ENCODE measurements at regions not wholly inside any gene's neighbourhood (a gene's known extent, or its start where the extent isn't known, plus 50 kb on each side); places are given as distances from the start of the nearest gene placed in this dataset.

GRCh38 chr19:30276011-30276882 lies 95.9 kb upstream of the ZNF536 start:
- H3K9me3 ChIP-seq (ENCODE audit: control insufficient read depth in 3 of 3, low read length in 3 of 3) = peaks cover 0 to 3% (median 0%) of the 10 kb centered on the region in 3 donors
- H3K9ac ChIP-seq (ENCODE audit: low read depth in 1 of 3, low read length in 3 of 3) = no peak overlapping the region
- no peak overlapping the region for H3K27ac ChIP-seq (ENCODE audit: low read depth, low read length)
- peaks cover 12 to 34% (median 21%) of the 10 kb centered on the region in 3 donors for H3K27me3 ChIP-seq (ENCODE audit: control insufficient read depth in 3 of 3, insufficient read depth in 3 of 3, low read length in 3 of 3)
- peaks cover 0 to 2% (median 0%) of the 10 kb centered on the region in 3 donors for H3K4me1 ChIP-seq (ENCODE audit: control insufficient read depth in 3 of 3, insufficient read depth in 3 of 3, low read length in 3 of 3)
- no peaks in the 10 kb centered on the region for H3K36me3 ChIP-seq (ENCODE audit: control insufficient read depth in 3 of 3, insufficient read depth in 3 of 3, low read length in 3 of 3)
- no peak overlapping the region for H3K4me3 ChIP-seq (ENCODE audit: low read length in 3 of 3)

GRCh38 chr19:30276883-30277280 lies 95.3 kb upstream of the ZNF536 start:
- H3K27me3 ChIP-seq (ENCODE audit: control insufficient read depth in 3 of 3, insufficient read depth in 3 of 3, low read length in 3 of 3) = peaks cover 12 to 33% (median 27%) of the 10 kb centered on the region in 3 donors

GRCh38 chr19:30277941-30278881 lies 94.0 kb upstream of the ZNF536 start:
- Histone ChIP-seq H3K4me1 (ENCODE audit: control insufficient read depth in 3 of 3, insufficient read depth in 3 of 3, low read length in 3 of 3) (peaks cover 0 to 2% (median 0%) of the 10 kb centered on the region in 3 donors), H3K9ac (ENCODE audit: low read depth in 1 of 3, low read length in 3 of 3) (no peak overlapping the region), H3K4me3 (ENCODE audit: low read length in 3 of 3) (no peak overlapping the region), H3K36me3 (ENCODE audit: control insufficient read depth in 3 of 3, insufficient read depth in 3 of 3, low read length in 3 of 3) (no peaks in the 10 kb centered on the region), H3K27me3 (ENCODE audit: control insufficient read depth in 3 of 3, insufficient read depth in 3 of 3, low read length in 3 of 3) (peaks cover 12 to 32% (median 27%) of the 10 kb centered on the region in 3 donors), H3K9me3 (ENCODE audit: control insufficient read depth in 3 of 3, low read length in 3 of 3) (peaks cover 0 to 1% (median 0%) of the 10 kb centered on the region in 3 donors), H3K27ac (ENCODE audit: low read depth, low read length) (no peak overlapping the region)

More at GRCh38 chr19:30276883-30277280, 95.3 kb upstream of the ZNF536 start:
- Histone ChIP-seq H3K9ac (ENCODE audit: low read depth in 1 of 3, low read length in 3 of 3) (no peak overlapping the region), H3K27ac (ENCODE audit: low read depth, low read length) (no peak overlapping the region), H3K4me3 (ENCODE audit: low read length in 3 of 3) (no peak overlapping the region), H3K36me3 (ENCODE audit: control insufficient read depth in 3 of 3, insufficient read depth in 3 of 3, low read length in 3 of 3) (no peaks in the 10 kb centered on the region), H3K9me3 (ENCODE audit: control insufficient read depth in 3 of 3, low read length in 3 of 3) (peaks cover 0 to 3% (median 0%) of the 10 kb centered on the region in 3 donors), H3K4me1 (ENCODE audit: control insufficient read depth in 3 of 3, insufficient read depth in 3 of 3, low read length in 3 of 3) (peaks cover 0 to 2% (median 0%) of the 10 kb centered on the region in 3 donors)

DNA sequence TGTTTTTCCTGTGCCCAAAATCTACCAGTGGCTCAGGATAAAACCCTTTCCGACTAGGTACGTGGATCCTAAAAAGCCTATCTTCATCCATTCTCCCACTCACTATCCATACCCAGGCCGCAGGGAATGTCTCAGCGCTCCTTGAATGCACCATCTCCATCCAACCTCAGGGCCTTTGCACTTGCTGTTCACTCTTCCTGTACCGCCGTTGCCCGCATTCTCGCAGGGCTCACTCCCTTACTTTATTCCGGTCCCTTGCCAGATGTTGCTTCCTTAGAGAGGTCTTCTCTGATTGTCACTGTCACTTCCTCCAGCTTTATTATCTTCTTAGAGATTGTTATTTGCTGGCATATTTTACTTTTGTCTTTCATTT lies 93.3 kb upstream of the ZNF536 start:
- Histone ChIP-seq H3K9me3 (ENCODE audit: control insufficient read depth in 3 of 3, low read length in 3 of 3) (no peaks in the 10 kb centered on the region), H3K27ac (ENCODE audit: low read depth, low read length) (no peak overlapping the region), H3K4me3 (ENCODE audit: low read length in 3 of 3) (no peak overlapping the region), H3K4me1 (ENCODE audit: control insufficient read depth in 3 of 3, insufficient read depth in 3 of 3, low read length in 3 of 3) (peaks cover 0 to 2% (median 0%) of the 10 kb centered on the region in 3 donors), H3K36me3 (ENCODE audit: control insufficient read depth in 3 of 3, insufficient read depth in 3 of 3, low read length in 3 of 3) (no peaks in the 10 kb centered on the region), H3K27me3 (ENCODE audit: control insufficient read depth in 3 of 3, insufficient read depth in 3 of 3, low read length in 3 of 3) (peaks cover 12 to 32% (median 27%) of the 10 kb centered on the region in 3 donors), H3K9ac (ENCODE audit: low read depth in 1 of 3, low read length in 3 of 3) (no peak overlapping the region)

GRCh38 chr19:30280018-30280417 lies 92.2 kb upstream of the ZNF536 start:
- no peak overlapping the region for H3K9ac ChIP-seq (ENCODE audit: low read depth in 1 of 3, low read length in 3 of 3)
- no peak overlapping the region for H3K4me3 ChIP-seq (ENCODE audit: low read length in 3 of 3)
- peaks cover 12 to 29% (median 27%) of the 10 kb centered on the region in 3 donors for H3K27me3 ChIP-seq (ENCODE audit: control insufficient read depth in 3 of 3, insufficient read depth in 3 of 3, low read length in 3 of 3)
- no peak overlapping the region for H3K27ac ChIP-seq (ENCODE audit: low read depth, low read length)
- H3K36me3 ChIP-seq (ENCODE audit: control insufficient read depth in 3 of 3, insufficient read depth in 3 of 3, low read length in 3 of 3) = no peaks in the 10 kb centered on the region
- H3K9me3 ChIP-seq (ENCODE audit: control insufficient read depth in 3 of 3, low read length in 3 of 3) = no peaks in the 10 kb centered on the region
- peaks cover 0 to 2% (median 0%) of the 10 kb centered on the region in 3 donors for H3K4me1 ChIP-seq (ENCODE audit: control insufficient read depth in 3 of 3, insufficient read depth in 3 of 3, low read length in 3 of 3)

DNA sequence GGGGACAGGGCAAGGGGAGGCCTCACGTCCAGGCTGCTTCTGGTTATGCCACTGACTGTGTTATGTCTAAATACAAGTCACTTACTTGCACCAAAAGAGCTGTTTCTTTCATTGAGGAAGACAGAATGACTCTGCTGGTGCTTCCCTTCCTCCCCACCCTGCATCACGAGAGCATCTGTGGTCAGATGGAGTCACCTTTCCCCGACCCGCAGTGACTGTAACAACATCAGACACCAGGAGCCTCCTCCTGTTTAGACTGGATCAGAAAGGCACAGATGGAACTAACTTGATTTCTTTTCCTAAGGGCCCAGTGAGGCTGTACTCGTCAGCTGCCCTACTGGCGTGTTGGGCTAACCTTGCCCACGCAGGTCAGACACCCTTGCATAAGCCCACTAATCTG lies 90.3 kb upstream of the ZNF536 start:
- Histone ChIP-seq H3K27me3 (ENCODE audit: control insufficient read depth in 3 of 3, insufficient read depth in 3 of 3, low read length in 3 of 3) (peaks cover 9 to 27% (median 24%) of the 10 kb centered on the region in 3 donors), H3K9ac (ENCODE audit: low read depth in 1 of 3, low read length in 3 of 3) (no peak overlapping the region), H3K4me1 (ENCODE audit: control insufficient read depth in 3 of 3, insufficient read depth in 3 of 3, low read length in 3 of 3) (peaks cover 0 to 2% (median 0%) of the 10 kb centered on the region in 3 donors), H3K36me3 (ENCODE audit: control insufficient read depth in 3 of 3, insufficient read depth in 3 of 3, low read length in 3 of 3) (no peaks in the 10 kb centered on the region), H3K27ac (ENCODE audit: low read depth, low read length) (no peak overlapping the region), H3K9me3 (ENCODE audit: control insufficient read depth in 3 of 3, low read length in 3 of 3) (no peaks in the 10 kb centered on the region), H3K4me3 (ENCODE audit: low read length in 3 of 3) (no peak overlapping the region)

DNA sequence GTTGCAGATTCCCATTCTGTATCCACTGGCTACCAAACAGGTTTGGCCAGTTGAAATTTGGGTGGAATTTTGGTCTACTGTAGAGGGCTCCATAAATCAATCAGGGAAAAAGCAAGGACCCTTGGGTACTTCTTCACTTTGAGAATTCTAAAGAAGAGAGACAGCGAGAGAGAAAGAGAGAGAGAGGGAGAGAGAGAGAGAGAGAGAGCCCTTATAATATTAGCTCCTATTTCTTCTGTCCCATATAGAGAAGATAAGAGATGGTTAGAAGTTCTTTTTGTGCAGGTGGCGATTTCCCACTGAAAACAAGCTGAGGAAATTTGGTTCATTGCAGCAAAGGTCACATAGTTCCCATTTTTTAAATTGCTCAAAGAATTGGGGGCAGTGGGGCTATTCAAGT lies 88.6 kb upstream of the ZNF536 start:
- Histone ChIP-seq H3K9ac (ENCODE audit: low read depth in 1 of 3, low read length in 3 of 3) (no peak overlapping the region), H3K4me1 (ENCODE audit: control insufficient read depth in 3 of 3, insufficient read depth in 3 of 3, low read length in 3 of 3) (no peaks in the 10 kb centered on the region), H3K9me3 (ENCODE audit: control insufficient read depth in 3 of 3, low read length in 3 of 3) (no peaks in the 10 kb centered on the region), H3K27me3 (ENCODE audit: control insufficient read depth in 3 of 3, insufficient read depth in 3 of 3, low read length in 3 of 3) (peaks cover 5 to 23% (median 20%) of the 10 kb centered on the region in 3 donors), H3K27ac (ENCODE audit: low read depth, low read length) (no peak overlapping the region), H3K36me3 (ENCODE audit: control insufficient read depth in 3 of 3, insufficient read depth in 3 of 3, low read length in 3 of 3) (no peaks in the 10 kb centered on the region), H3K4me3 (ENCODE audit: low read length in 3 of 3) (no peak overlapping the region)

DNA sequence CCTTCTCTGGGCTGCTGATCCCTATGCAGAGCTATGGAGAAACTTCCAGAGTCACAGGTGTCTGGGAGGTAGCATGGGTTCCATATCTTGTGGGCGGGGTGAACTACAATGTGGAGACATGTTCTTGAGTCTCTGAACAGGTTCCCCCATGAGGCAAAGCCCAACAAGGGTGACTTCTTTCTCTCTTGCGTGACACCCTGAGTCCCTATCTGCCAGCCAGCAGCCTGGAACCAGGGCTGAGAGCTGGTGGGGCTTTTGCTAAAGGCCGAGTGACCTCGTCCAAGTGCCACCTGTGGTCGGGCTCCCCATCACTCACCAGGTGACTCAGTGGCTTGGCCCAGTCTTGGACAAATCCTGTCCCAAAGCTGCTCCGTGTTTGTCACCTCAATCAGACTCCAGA lies 88.0 kb upstream of the ZNF536 start:
- Histone ChIP-seq H3K36me3 (ENCODE audit: control insufficient read depth in 3 of 3, insufficient read depth in 3 of 3, low read length in 3 of 3) (no peaks in the 10 kb centered on the region), H3K27ac (ENCODE audit: low read depth, low read length) (no peak overlapping the region), H3K4me3 (ENCODE audit: low read length in 3 of 3) (no peak overlapping the region), H3K9ac (ENCODE audit: low read depth in 1 of 3, low read length in 3 of 3) (no peak overlapping the region), H3K9me3 (ENCODE audit: control insufficient read depth in 3 of 3, low read length in 3 of 3) (no peaks in the 10 kb centered on the region), H3K27me3 (ENCODE audit: control insufficient read depth in 3 of 3, insufficient read depth in 3 of 3, low read length in 3 of 3) (peaks cover 5 to 19% (median 16%) of the 10 kb centered on the region in 3 donors), H3K4me1 (ENCODE audit: control insufficient read depth in 3 of 3, insufficient read depth in 3 of 3, low read length in 3 of 3) (no peaks in the 10 kb centered on the region)

GRCh38 chr19:30284885-30285284 lies 87.3 kb upstream of the ZNF536 start:
- Histone ChIP-seq H3K4me3 (ENCODE audit: low read length in 3 of 3) (no peak overlapping the region), H3K4me1 (ENCODE audit: control insufficient read depth in 3 of 3, insufficient read depth in 3 of 3, low read length in 3 of 3) (no peaks in the 10 kb centered on the region), H3K27me3 (ENCODE audit: control insufficient read depth in 3 of 3, insufficient read depth in 3 of 3, low read length in 3 of 3) (peaks cover 5 to 18% (median 13%) of the 10 kb centered on the region in 3 donors), H3K9ac (ENCODE audit: low read depth in 1 of 3, low read length in 3 of 3) (no peak overlapping the region), H3K27ac (ENCODE audit: low read depth, low read length) (no peak overlapping the region), H3K9me3 (ENCODE audit: control insufficient read depth in 3 of 3, low read length in 3 of 3) (no peaks in the 10 kb centered on the region), H3K36me3 (ENCODE audit: control insufficient read depth in 3 of 3, insufficient read depth in 3 of 3, low read length in 3 of 3) (no peaks in the 10 kb centered on the region)

Measured in skeletal muscle tissue (tissue), 3 donors.